Myocyte (in vitro differentiated cells): ENCODE measurements at regions not wholly inside any gene's neighbourhood (a gene's known extent, or its start where the extent isn't known, plus 50 kb on each side); places are given as distances from the start of the nearest gene placed in this dataset.
A peak's percentile ranks its signal among the peaks of the same experiment; 100 is the strongest.
"Not testable (repeated sequence)": the region's sequence is repeated elsewhere in the genome, so short reads cannot be mapped to it uniquely, and the experiment has no call there.

Experiments used
- DNase-seq: peaks from one replicate; pipeline ENCODE4 v3.0.0-alpha.2; 2012; ENCODE audit warnings: low read depth

GRCh38 chr11:33471541-33471940 is 214.4 kb downstream of the HIPK3 start:
- no peak for DNase-seq

DNA sequence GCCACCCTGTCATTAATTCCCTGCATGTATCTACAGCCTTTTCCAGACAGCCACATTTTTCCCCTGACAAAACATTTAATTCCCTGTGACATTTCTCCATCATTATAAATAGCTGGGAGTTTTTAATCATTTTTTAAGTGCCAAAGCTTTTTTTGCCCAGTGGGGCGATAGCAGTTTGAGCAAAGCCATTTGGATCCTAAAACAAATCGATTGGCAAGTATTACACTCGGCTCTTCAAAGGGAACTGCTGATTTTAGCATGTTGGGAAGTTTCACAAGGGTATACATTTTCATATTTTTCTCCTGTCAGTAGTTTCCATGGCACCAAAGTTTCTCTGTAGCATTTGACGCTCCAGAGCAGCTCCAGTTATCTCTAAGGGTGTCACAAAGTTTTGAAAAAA is 210.8 kb downstream of the HIPK3 start:
- DNase-seq = no peak

GRCh38 chr11:33463059-33463458 is 205.9 kb downstream of the HIPK3 start:
- DNase-seq = no peak

- no peak for DNase-seq
Observed at GRCh38 chr11:33461369-33462125, 204.4 kb downstream of the HIPK3 start.

DNA sequence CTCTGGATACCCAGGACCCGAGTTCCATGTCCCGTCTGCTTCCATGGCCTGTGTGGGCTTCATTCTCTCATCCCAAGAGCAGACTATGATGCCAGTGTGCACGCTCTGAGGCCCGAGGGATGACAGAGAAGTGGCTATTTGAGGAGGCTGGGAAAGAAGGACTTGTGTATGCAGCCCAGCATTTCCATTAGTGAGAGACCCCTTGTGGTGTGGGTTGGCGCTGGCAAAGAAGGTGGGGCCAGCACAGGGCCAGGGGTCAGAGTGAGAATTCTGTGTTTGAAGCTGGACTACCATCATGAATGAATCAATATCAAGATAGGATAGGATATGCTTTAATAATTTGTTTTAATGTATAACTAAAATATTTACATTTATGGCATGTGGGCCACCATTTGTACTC is 200.8 kb downstream of the HIPK3 start:
- no peak for DNase-seq

DNA sequence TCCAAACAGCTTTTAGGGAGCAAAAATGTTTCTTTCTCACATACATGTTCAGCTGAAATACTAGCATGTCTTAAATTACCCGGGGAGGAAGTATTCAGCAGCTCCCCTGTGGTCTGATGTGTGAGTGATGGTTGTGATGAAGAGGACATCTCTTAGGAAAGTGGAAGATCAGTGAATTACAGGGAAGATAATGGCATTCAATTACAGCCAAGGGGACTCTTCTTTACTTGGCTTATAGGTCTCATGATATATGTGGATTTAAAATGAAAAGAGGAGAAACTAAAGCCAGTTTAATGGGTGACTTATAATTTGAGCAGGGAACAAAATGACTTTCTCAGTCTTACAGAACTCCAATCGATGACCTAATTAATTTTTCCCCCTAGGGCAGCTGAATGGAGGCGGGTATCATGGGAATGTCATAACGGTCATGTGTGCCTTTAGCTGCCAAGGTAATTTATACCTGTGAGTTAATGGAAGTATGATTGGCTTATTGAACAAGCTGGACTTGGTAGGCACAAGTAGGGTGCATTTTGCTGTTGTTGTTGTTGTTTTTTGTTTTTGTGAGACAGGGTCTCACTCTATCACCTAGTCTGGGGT is 198.8 kb downstream of the HIPK3 start:
- DNase-seq = no peak

- DNase-seq = no peak
Observed at GRCh38 chr11:33454264-33454663, 197.1 kb downstream of the HIPK3 start.

- DNase-seq = peak; percentile 55
Observed at GRCh38 chr11:33452836-33453624, 195.8 kb downstream of the HIPK3 start.

GRCh38 chr11:33451364-33451763 is 194.2 kb downstream of the HIPK3 start:
- no peak for DNase-seq

- no peak for DNase-seq
Observed at GRCh38 chr11:33449798-33450197, 192.6 kb downstream of the HIPK3 start.

- DNase-seq = no peak
Observed at GRCh38 chr11:33448461-33449130, 191.4 kb downstream of the HIPK3 start.

DNA sequence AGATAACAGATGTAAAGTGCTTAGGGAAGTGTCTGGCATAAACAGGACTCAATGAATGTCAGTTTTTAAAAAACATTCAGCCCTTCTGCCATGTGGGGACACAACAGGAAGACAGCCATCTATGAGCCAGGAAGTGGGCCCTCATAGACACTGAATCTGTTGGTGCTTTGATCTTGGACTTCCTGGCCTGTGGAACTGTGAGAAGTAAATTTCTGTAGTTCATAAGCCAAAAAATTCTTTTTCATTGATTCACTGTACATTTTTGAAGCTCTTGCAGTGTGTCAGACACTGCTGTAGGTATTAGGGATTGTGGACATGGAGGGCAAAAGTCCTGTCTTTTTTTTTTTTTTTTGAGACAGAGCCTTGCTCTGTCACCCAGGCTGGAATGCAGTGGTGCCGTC is 188.6 kb downstream of the HIPK3 start:
- DNase-seq = no peak

GRCh38 chr11:33444835-33445594 is 187.8 kb downstream of the HIPK3 start:
- DNase-seq = peak; percentile 21

- DNase-seq = no peak
Observed at GRCh38 chr11:33443684-33444083, 186.5 kb downstream of the HIPK3 start.

DNA sequence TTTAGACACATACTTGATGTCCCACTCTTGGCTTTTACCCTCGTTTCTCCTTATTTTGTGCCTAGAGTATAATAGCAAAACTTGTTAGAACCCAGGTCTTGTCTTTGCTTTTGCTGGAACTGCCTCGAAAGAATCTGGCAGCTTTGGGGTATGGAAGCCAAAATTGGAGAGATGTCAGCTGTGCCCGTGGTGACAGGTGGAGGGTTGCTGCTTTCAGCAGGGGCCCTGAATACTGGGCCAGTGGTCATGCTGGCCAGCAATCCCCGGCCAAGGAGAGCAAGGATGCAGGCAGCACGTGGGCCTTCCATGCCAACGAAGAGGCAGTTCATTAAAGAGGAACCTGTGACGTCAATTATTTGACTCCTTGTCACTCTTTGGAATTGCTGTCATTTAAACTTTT is 181.1 kb downstream of the HIPK3 start:
- peak; percentile 62 for DNase-seq

DNA sequence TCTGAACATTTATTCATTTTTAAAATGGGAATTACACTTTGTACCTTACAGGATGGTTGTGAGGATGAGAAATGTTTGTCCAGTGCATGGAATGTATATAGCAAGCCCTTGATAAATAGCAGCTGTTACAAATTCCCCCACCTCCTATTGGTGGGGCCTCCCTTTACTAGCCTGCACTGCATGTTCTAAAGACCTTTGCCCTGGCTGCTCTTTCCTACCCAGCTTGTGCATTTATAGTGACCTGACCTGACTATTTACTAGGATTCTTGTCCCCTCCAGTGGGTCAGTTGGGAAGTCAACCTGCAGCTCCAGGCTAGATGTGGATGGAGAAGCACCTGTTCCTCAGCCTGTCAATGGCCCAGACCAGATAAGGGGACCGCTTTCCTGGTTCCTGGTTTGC is 180.3 kb downstream of the HIPK3 start:
- DNase-seq = no peak

DNA sequence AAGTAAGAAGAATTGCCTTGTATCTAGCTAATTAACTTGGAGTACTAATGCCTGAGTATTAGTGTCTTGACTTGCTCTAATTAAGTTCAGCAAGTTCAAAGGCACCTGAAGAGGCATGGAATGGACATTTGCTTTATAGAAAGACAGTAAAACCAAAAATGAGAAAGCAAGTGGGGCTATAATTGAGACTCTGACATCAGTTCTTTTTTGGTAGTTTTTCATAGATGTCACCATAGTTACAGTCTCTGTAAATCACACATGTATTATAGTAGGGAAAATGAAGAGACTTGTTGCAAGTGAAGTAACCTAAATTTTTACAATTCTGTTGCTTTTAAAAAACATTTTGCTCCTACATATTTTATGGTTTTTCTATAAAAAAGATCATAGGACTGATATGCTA is 178.0 kb downstream of the HIPK3 start:
- DNase-seq = no peak

- no peak for DNase-seq
Observed at GRCh38 chr11:33434294-33434693, 177.1 kb downstream of the HIPK3 start.

DNA sequence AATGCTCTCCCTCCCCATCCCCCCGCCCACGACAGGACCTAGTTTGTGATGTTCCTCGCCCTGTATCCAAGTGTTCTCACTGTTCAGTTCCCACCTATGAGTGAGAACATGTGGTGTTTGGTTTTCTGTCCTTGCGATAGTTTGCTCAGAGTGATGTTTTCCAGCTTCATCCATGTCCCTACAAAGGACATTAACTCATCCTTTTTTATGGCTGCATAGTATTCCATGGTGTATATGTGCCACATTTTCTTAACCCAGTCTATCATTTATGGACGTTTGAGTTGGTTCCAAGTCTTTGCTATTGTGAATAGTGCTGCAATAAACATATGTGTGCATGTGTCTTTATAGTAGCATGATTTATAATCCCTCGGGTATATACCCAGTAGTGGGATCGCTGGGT is 171.3 kb downstream of the HIPK3 start:
- not testable (repeated sequence) for DNase-seq

DNA sequence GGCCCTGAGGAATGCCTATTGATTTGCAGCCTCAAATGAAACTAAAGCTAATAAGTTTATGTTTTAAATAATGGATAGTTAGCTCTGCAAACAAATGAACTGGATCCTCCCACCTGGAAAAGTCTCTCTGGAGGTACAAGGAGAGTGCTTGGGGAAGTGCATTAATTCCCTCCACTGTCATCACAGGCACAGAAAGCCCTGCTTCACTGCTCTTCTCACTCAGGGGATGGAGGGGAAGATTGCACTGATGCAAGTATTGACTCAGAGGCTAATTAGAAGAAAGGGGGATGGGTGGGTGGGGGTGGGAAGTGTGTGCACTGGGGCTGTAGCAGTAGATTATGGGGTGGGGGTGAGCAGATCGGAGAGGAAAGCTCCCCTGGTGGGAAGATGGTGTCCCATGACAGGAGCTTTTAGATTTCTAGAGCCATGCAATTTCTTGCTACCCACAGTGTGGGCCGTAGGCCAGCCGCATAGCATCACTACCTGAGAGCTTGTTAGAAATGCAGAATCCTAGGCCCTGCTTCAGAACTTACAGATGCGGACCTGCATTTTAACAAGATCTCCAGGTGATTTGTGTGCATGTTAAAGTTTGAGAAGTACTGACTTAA is 163.9 kb downstream of the HIPK3 start:
- no peak for DNase-seq

- DNase-seq = no peak
Observed at GRCh38 chr11:33419924-33420323, 162.7 kb downstream of the HIPK3 start.
